Tibial artery (tissue), 4 donors: ENCODE measurements at regions not wholly inside any gene's neighbourhood (a gene's known extent, or its start where the extent isn't known, plus 50 kb on each side); places are given as distances from the start of the nearest gene placed in this dataset.

Experiments
- DNase-seq, 2 donors: peaks; one replicate each; pipeline ENCODE4 v3.0.0-alpha.2; 2019
- H3K27ac ChIP-seq, 2 donors: fragments of 200-600 bp; sonication (generic) in 1 of 2; 1 replicate in 1 of 2; 2 replicates in 1 of 2; pipeline ENCODE4 v1.5.1; 2018 to 2019; ENCODE audit warnings: mild to moderate bottlenecking in 1 of 2
- H3K27me3 ChIP-seq, 2 donors: fragments of 200-600 bp; sonication (generic) in 1 of 2; one replicate each; pipeline versions ENCODE4 v1.5.1 to v1.6.0; 2016 to 2019
- H3K36me3 ChIP-seq, 3 donors: fragments of 200-600 bp; sonication (generic) in 2 of 3; one replicate each; pipeline ENCODE4 v1.5.1; 2016 to 2019; ENCODE audit warnings: mild to moderate bottlenecking in 2 of 3
- H3K4me1 ChIP-seq, 4 donors: fragments of 200-600 bp; sonication (generic) in 2 of 4; 1 replicate in 3 of 4; 2 replicates in 1 of 4; pipeline ENCODE4 v1.5.1; 2016 to 2019
- H3K4me3 ChIP-seq, 2 donors: fragments of 200-600 bp; sonication (generic) in 1 of 2; 1 replicate in 1 of 2; 2 replicates in 1 of 2; pipeline ENCODE4 v1.5.1; 2018 to 2019; ENCODE audit warnings: mild to moderate bottlenecking in 2 of 2
- H3K9me3 ChIP-seq, 3 donors: fragments of 200-600 bp; sonication (generic) in 1 of 3; one replicate each; pipeline ENCODE4 v1.5.1; 2016 to 2019
- CTCF ChIP-seq, 2 experiments: fragments of 200-600 bp in 1 of 2; fragments of 450-650 bp in 1 of 2; IDR thresholded peaks; one replicate each; pipeline ENCODE4 v1.5.1; 2017 to 2019; ENCODE audit warnings: antibody characterized with exemption in 2 of 2, mild to moderate bottlenecking in 1 of 2, moderate library complexity in 1 of 2
- intact Hi-C: fragments of 100-400 bp; cut with DNase I; formaldehyde crosslinking; loops from one replicate; pipeline ENCODE4 v1.15.0; 2023; ENCODE audit warnings: low total_unique reads

GRCh38 chr14:85273099-85273677 is 256.8 kb upstream of the FLRT2 start:
- Histone ChIP-seq H3K27ac (no peak overlapping the region), H3K4me3 (no peak overlapping the region), H3K9me3 (no peaks in the 10 kb centered on the region), H3K4me1 (no peaks in the 10 kb centered on the region), H3K36me3 (no peaks in the 10 kb centered on the region), H3K27me3 (no peaks in the 10 kb centered on the region)
- DNase-seq: no peak
- TF ChIP-seq CTCF (IDR thresholded peaks at IDR 0.05): no peak
- intact Hi-C loops: no loop called here

GRCh38 chr14:85273952-85274351 is 256.0 kb upstream of the FLRT2 start:
- Histone ChIP-seq H3K36me3 (no peaks in the 10 kb centered on the region), H3K9me3 (no peaks in the 10 kb centered on the region), H3K27ac (no peak overlapping the region), H3K27me3 (no peaks in the 10 kb centered on the region), H3K4me3 (no peak overlapping the region), H3K4me1 (no peaks in the 10 kb centered on the region)
- intact Hi-C loops: no loop called here
- TF ChIP-seq CTCF (IDR thresholded peaks at IDR 0.05): no peak
- DNase-seq: no peak

GRCh38 chr14:85276161-85276978 is 253.6 kb upstream of the FLRT2 start:
- no peaks in the 10 kb centered on the region for H3K4me1 ChIP-seq
- intact Hi-C loops: no loop called here
- no peak overlapping the region for H3K4me3 ChIP-seq
- no peaks in the 10 kb centered on the region for H3K36me3 ChIP-seq
- no peak for DNase-seq
- no peak for TF ChIP-seq CTCF (IDR thresholded peaks at IDR 0.05)
- no peaks in the 10 kb centered on the region for H3K27me3 ChIP-seq
- H3K9me3 ChIP-seq: no peaks in the 10 kb centered on the region
- no peak overlapping the region for H3K27ac ChIP-seq

GRCh38 chr14:85276979-85277228 is 253.0 kb upstream of the FLRT2 start:
- Histone ChIP-seq H3K4me3 (no peak overlapping the region), H3K4me1 (no peaks in the 10 kb centered on the region), H3K27ac (no peak overlapping the region), H3K27me3 (no peaks in the 10 kb centered on the region), H3K9me3 (no peaks in the 10 kb centered on the region), H3K36me3 (no peaks in the 10 kb centered on the region)
- intact Hi-C loops: no loop called here
- no peak for DNase-seq
- TF ChIP-seq CTCF (IDR thresholded peaks at IDR 0.05): no peak

GRCh38 chr14:85279407-85279806 is 250.5 kb upstream of the FLRT2 start:
- Histone ChIP-seq H3K4me1 (no peaks in the 10 kb centered on the region), H3K27ac (no peak overlapping the region), H3K27me3 (no peaks in the 10 kb centered on the region), H3K9me3 (no peaks in the 10 kb centered on the region), H3K36me3 (no peaks in the 10 kb centered on the region), H3K4me3 (no peak overlapping the region)
- intact Hi-C loops: no loop called here
- no peak for DNase-seq
- TF ChIP-seq CTCF (IDR thresholded peaks at IDR 0.05): no peak
